ENCODE measurements at regions not wholly inside any gene's neighbourhood (a gene's known extent, or its start where the extent isn't known, plus 50 kb on each side); places are given as distances from the start of the nearest gene placed in this dataset.

- H3K27ac ChIP-seq (ENCODE audit: low read depth, low read length): no peak overlapping the region
- no CpG with 5 or more reads among the region's 6 CpGs for WGBS (ENCODE audit: extremely low coverage, insufficient coverage, insufficient read length)
Observed at GRCh38 chr11:57913715-57914704, 109.7 kb upstream of the OR9Q1 start.

DNA sequence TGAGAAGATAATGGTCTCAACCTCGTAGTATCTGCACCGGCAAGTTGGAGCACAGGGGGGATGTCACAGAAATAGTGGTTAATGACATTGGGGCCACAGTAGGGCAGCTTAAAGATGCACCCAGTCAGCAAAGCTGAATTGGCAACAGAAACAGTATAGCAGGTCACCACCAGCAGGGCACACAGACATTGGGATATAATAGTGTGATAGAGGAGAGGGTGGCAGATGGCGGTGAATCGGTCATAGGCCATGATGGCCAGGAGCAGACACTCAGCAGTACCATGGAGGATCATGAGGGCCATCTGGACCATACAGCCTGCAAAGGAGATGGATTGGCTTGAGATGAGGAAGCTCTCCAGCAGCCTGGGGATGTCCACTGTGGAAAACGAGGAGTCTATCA lies 106.0 kb upstream of the OR9Q1 start:
- no peak for DNase-seq
- Histone ChIP-seq H3K4me2 (ENCODE audit: low read length) (no peak overlapping the region), H3K36me3 (ENCODE audit: control insufficient read depth in 1 of 2, insufficient read depth in 2 of 2, low read length in 2 of 2) (no peaks in the 10 kb centered on the region), H2BK120ac (ENCODE audit: insufficient read depth, low read length, poor library complexity) (peak overlapping the region; percentile 21), H3K79me1 (ENCODE audit: low read length) (peaks cover 2% of the 10 kb centered on the region), H3K79me2 (ENCODE audit: control insufficient read depth, insufficient read depth, low read length, poor library complexity) (no peaks in the 10 kb centered on the region), H2AFZ (ENCODE audit: insufficient read depth, low read length, poor library complexity) (no peak overlapping the region), H3K18ac (ENCODE audit: low read length) (no peak overlapping the region), H3K27ac (ENCODE audit: low read depth, low read length) (no peak overlapping the region), H3K14ac (ENCODE audit: low read length) (no peak overlapping the region), H3K4me3 (ENCODE audit: low read depth, low read length) (no peak overlapping the region), H2BK12ac (ENCODE audit: low read length) (no peak overlapping the region), H4K8ac (ENCODE audit: low read depth, low read length) (no peak overlapping the region), H3K23ac (ENCODE audit: low read length) (peak overlapping the region; percentile 14), H4K91ac (ENCODE audit: low read depth, low read length) (no peak overlapping the region), H2BK5ac (ENCODE audit: low read depth, low read length, poor library complexity) (no peak overlapping the region), H2AK5ac (ENCODE audit: low read length) (no peak overlapping the region), H3K27me3 (ENCODE audit: insufficient read depth, low read length) (no peaks in the 10 kb centered on the region), H4K12ac (ENCODE audit: low read depth, low read length) (no peak overlapping the region), H3K4ac (ENCODE audit: low read depth, low read length) (no peak overlapping the region), H3K4me1 (ENCODE audit: control insufficient read depth in 1 of 2, insufficient read depth in 2 of 2, low read length in 2 of 2) (peaks cover 7 to 8% of the 10 kb centered on the region in 2 experiments), H3K9me3 (ENCODE audit: insufficient read depth, low read depth, low read length) (peaks cover 2% of the 10 kb centered on the region), H3K9ac (ENCODE audit: low read length) (no peak overlapping the region)
- no CpG with 5 or more reads among the region's 5 CpGs for WGBS (ENCODE audit: extremely low coverage, insufficient coverage, insufficient read length)

More at GRCh38 chr11:57913715-57914704, 109.7 kb upstream of the OR9Q1 start:
- H2BK12ac ChIP-seq (ENCODE audit: low read length): no peak overlapping the region
- H3K14ac ChIP-seq (ENCODE audit: low read length): no peak overlapping the region
- H2AK5ac ChIP-seq (ENCODE audit: low read length): no peak overlapping the region
- H3K9ac ChIP-seq (ENCODE audit: low read length): no peak overlapping the region
- H2AFZ ChIP-seq (ENCODE audit: insufficient read depth, low read length, poor library complexity): no peak overlapping the region
- H3K4me1 ChIP-seq (ENCODE audit: control insufficient read depth in 1 of 2, insufficient read depth in 2 of 2, low read length in 2 of 2): peaks cover 0 to 3% of the 10 kb centered on the region in 2 experiments
- H2BK5ac ChIP-seq (ENCODE audit: low read depth, low read length, poor library complexity): no peak overlapping the region
- DNase-seq: peak; percentile 56 to 74
- no peaks in the 10 kb centered on the region for H3K36me3 ChIP-seq (ENCODE audit: control insufficient read depth in 1 of 2, insufficient read depth in 2 of 2, low read length in 2 of 2)
- no peaks in the 10 kb centered on the region for H3K79me2 ChIP-seq (ENCODE audit: control insufficient read depth, insufficient read depth, low read length, poor library complexity)
- no peak overlapping the region for H4K8ac ChIP-seq (ENCODE audit: low read depth, low read length)
- H4K12ac ChIP-seq (ENCODE audit: low read depth, low read length): no peak overlapping the region
- H3K23ac ChIP-seq (ENCODE audit: low read length): no peak overlapping the region
- H3K79me1 ChIP-seq (ENCODE audit: low read length): no peaks in the 10 kb centered on the region
- H3K18ac ChIP-seq (ENCODE audit: low read length): no peak overlapping the region
- H3K27me3 ChIP-seq (ENCODE audit: insufficient read depth, low read length): no peaks in the 10 kb centered on the region
- no peak overlapping the region for H2BK120ac ChIP-seq (ENCODE audit: insufficient read depth, low read length, poor library complexity)
- H3K4me2 ChIP-seq (ENCODE audit: low read length): no peak overlapping the region
- H4K91ac ChIP-seq (ENCODE audit: low read depth, low read length): no peak overlapping the region
- no peak overlapping the region for H3K4ac ChIP-seq (ENCODE audit: low read depth, low read length)
- no peak overlapping the region for H3K4me3 ChIP-seq (ENCODE audit: low read depth, low read length)
- H3K9me3 ChIP-seq (ENCODE audit: insufficient read depth, low read depth, low read length): no peaks in the 10 kb centered on the region

GRCh38 chr11:57920971-57921370 lies 102.7 kb upstream of the OR9Q1 start:
- no CpG with 5 or more reads among the region's 5 CpGs for WGBS (ENCODE audit: extremely low coverage, insufficient coverage, insufficient read length)
- Histone ChIP-seq H3K27me3 (ENCODE audit: insufficient read depth, low read length) (no peaks in the 10 kb centered on the region), H3K79me1 (ENCODE audit: low read length) (peaks cover 2% of the 10 kb centered on the region), H2AK5ac (ENCODE audit: low read length) (no peak overlapping the region), H4K8ac (ENCODE audit: low read depth, low read length) (no peak overlapping the region), H3K4me2 (ENCODE audit: low read length) (no peak overlapping the region), H3K14ac (ENCODE audit: low read length) (peak overlapping the region; percentile 28), H2AFZ (ENCODE audit: insufficient read depth, low read length, poor library complexity) (peak overlapping the region; percentile 17), H3K9ac (ENCODE audit: low read length) (no peak overlapping the region), H3K79me2 (ENCODE audit: control insufficient read depth, insufficient read depth, low read length, poor library complexity) (no peaks in the 10 kb centered on the region), H2BK5ac (ENCODE audit: low read depth, low read length, poor library complexity) (no peak overlapping the region), H3K36me3 (ENCODE audit: control insufficient read depth in 1 of 2, insufficient read depth in 2 of 2, low read length in 2 of 2) (no peaks in the 10 kb centered on the region), H3K4ac (ENCODE audit: low read depth, low read length) (peak overlapping the region; percentile 29), H3K23ac (ENCODE audit: low read length) (no peak overlapping the region), H2BK120ac (ENCODE audit: insufficient read depth, low read length, poor library complexity) (peak overlapping the region; percentile 4), H3K18ac (ENCODE audit: low read length) (peak overlapping the region; percentile 17), H3K4me1 (ENCODE audit: control insufficient read depth in 1 of 2, insufficient read depth in 2 of 2, low read length in 2 of 2) (peaks cover 7 to 8% of the 10 kb centered on the region in 2 experiments), H3K4me3 (ENCODE audit: low read depth, low read length) (no peak overlapping the region), H2BK12ac (ENCODE audit: low read length) (peak overlapping the region; percentile 12), H4K91ac (ENCODE audit: low read depth, low read length) (peak overlapping the region; percentile 86), H4K12ac (ENCODE audit: low read depth, low read length) (no peak overlapping the region), H3K9me3 (ENCODE audit: insufficient read depth, low read depth, low read length) (peaks cover 2% of the 10 kb centered on the region), H3K27ac (ENCODE audit: low read depth, low read length) (no peak overlapping the region)
- no peak for DNase-seq

DNA sequence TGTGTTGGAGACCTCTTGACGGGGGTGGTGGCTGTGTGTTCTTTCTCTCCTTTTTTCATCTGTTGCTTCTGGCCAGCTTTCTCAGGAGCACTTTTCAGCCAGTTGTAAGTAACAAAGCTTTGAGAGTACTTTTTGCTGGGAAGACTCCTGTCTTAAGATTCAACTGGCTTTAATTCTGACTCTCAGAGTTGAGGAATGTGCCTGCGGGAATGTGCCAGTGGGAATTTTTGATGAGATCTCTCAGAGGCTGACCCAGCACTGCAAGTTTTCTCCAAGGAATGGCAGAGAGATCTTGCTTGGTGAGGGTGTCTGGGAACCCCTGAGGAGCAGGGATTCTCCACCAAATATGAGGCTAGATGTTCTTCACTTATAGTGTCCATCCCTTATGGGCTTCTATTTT lies 91.6 kb upstream of the OR9Q1 start:
- Histone ChIP-seq H4K91ac (ENCODE audit: low read depth, low read length) (no peak overlapping the region), H3K27ac (ENCODE audit: low read depth, low read length) (no peak overlapping the region), H4K8ac (ENCODE audit: low read depth, low read length) (no peak overlapping the region), H3K36me3 (ENCODE audit: control insufficient read depth in 1 of 2, insufficient read depth in 2 of 2, low read length in 2 of 2) (no peaks in the 10 kb centered on the region), H4K12ac (ENCODE audit: low read depth, low read length) (no peak overlapping the region), H3K18ac (ENCODE audit: low read length) (no peak overlapping the region), H2BK5ac (ENCODE audit: low read depth, low read length, poor library complexity) (no peak overlapping the region), H3K9me3 (ENCODE audit: insufficient read depth, low read depth, low read length) (no peaks in the 10 kb centered on the region), H3K79me2 (ENCODE audit: control insufficient read depth, insufficient read depth, low read length, poor library complexity) (no peaks in the 10 kb centered on the region), H3K27me3 (ENCODE audit: insufficient read depth, low read length) (no peaks in the 10 kb centered on the region), H3K14ac (ENCODE audit: low read length) (no peak overlapping the region), H3K4me2 (ENCODE audit: low read length) (no peak overlapping the region), H3K23ac (ENCODE audit: low read length) (no peak overlapping the region), H3K79me1 (ENCODE audit: low read length) (peaks cover 2% of the 10 kb centered on the region), H2AK5ac (ENCODE audit: low read length) (no peak overlapping the region), H3K4ac (ENCODE audit: low read depth, low read length) (no peak overlapping the region), H2BK120ac (ENCODE audit: insufficient read depth, low read length, poor library complexity) (peak overlapping the region; percentile 8), H3K9ac (ENCODE audit: low read length) (no peak overlapping the region), H3K4me3 (ENCODE audit: low read depth, low read length) (no peak overlapping the region), H3K4me1 (ENCODE audit: control insufficient read depth in 1 of 2, insufficient read depth in 2 of 2, low read length in 2 of 2) (no peaks in the 10 kb centered on the region), H2BK12ac (ENCODE audit: low read length) (no peak overlapping the region), H2AFZ (ENCODE audit: insufficient read depth, low read length, poor library complexity) (no peak overlapping the region)
- WGBS (ENCODE audit: extremely low coverage, insufficient coverage, insufficient read length): no CpG with 5 or more reads among the region's 2 CpGs
- peak; percentile 47 to 75 for DNase-seq
